GM12892 (cell line): ENCODE measurements at regions not wholly inside any gene's neighbourhood (a gene's known extent, or its start where the extent isn't known, plus 50 kb on each side); places are given as distances from the start of the nearest gene placed in this dataset.

Experiments used
- POLR2A ChIP-seq: IDR thresholded peaks from 2 replicates; pipeline ENCODE4 v1.6.1; 2011; ENCODE audit warnings: low read depth, low read length, control low read depth
- POLR2AphosphoS5 ChIP-seq: IDR thresholded peaks from 2 replicates; pipeline ENCODE4 v1.6.1; 2011; ENCODE audit warnings: low read depth, low read length, control low read depth

DNA sequence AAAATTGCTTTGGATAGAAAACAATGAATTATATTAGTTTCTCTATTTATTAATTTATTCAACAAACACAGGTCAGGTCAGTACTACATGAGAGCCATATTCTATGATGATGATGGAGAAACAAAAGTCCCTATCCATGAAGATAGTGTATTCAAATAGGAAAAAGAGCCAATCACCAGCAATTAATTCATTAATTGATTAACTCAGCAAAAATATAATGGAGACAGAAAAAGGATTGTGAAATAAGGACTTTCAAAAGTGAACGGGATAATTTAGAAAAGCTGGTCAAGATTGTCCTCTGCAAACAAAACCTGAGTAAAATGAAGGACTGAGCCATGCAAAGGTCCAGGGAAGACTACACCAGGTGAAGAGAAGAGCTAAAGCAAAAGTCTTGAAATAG lies 1517.7 kb upstream of the CDH8 start:
- TF ChIP-seq POLR2A (no peak), POLR2AphosphoS5 (no peak)
